ENCODE measurements at regions not wholly inside any gene's neighbourhood (a gene's known extent, or its start where the extent isn't known, plus 50 kb on each side); places are given as distances from the start of the nearest gene placed in this dataset.

- TF ChIP-seq CTCF (IDR thresholded peaks at IDR 0.05): no peak
- no peak for TF ChIP-seq POLR2A (IDR thresholded peaks at IDR 0.05)
Measured at GRCh38 chr3:103440539-103441203, 1005.9 kb downstream of the ZPLD1 start.
